Smooth muscle cell (in vitro differentiated cells): ENCODE measurements at regions not wholly inside any gene's neighbourhood (a gene's known extent, or its start where the extent isn't known, plus 50 kb on each side); places are given as distances from the start of the nearest gene placed in this dataset.
"Not testable (repeated sequence)": the region's sequence is repeated elsewhere in the genome, so short reads cannot be mapped to it uniquely, and the experiment has no call there.

Experiments
- DNase-seq: peaks from one replicate; lab custom pipeline; 2025; ENCODE audit not compliant: unreplicated experiment; lab: John Stamatoyannopoulos, UW
- H2AFZ ChIP-seq: fragments of 200-600 bp; sonication (generic); 2 replicates; pipeline ENCODE4 v1.6.0; 2016; ENCODE audit warnings: antibody characterized with exemption, low read depth, mild to moderate bottlenecking
- H3F3A ChIP-seq: fragments of 200-600 bp; sonication (generic); 2 replicates; pipeline ENCODE4 v1.6.0; 2017; ENCODE audit warnings: antibody characterized with exemption, low read depth
- H3K27ac ChIP-seq: fragments of 200-600 bp; sonication (generic); 2 replicates; pipeline ENCODE4 v1.5.1; 2016; ENCODE audit warnings: low read depth, mild to moderate bottlenecking
- H3K27me3 ChIP-seq: fragments of 200-600 bp; sonication (generic); 2 replicates; pipeline ENCODE4 v1.6.1; 2016; ENCODE audit warnings: low read depth, mild to moderate bottlenecking
- H3K36me3 ChIP-seq: fragments of 200-600 bp; sonication (generic); 2 replicates; pipeline ENCODE4 v1.5.1; 2016; ENCODE audit warnings: low read depth
- H3K4me1 ChIP-seq: fragments of 200-600 bp; sonication (generic); 2 replicates; pipeline ENCODE4 v1.5.1; 2016; ENCODE audit warnings: low read depth
- H3K4me2 ChIP-seq: fragments of 200-600 bp; sonication (generic); 2 replicates; pipeline ENCODE4 v1.6.0; 2016; ENCODE audit warnings: mild to moderate bottlenecking
- H3K4me3 ChIP-seq: fragments of 200-600 bp; sonication (generic); 2 replicates; pipeline ENCODE4 v1.5.1; 2016; ENCODE audit warnings: mild to moderate bottlenecking
- H3K79me2 ChIP-seq: fragments of 200-600 bp; sonication (generic); 2 replicates; pipeline ENCODE4 v1.6.0; 2016; ENCODE audit warnings: low read depth, mild to moderate bottlenecking
- H3K9ac ChIP-seq: fragments of 200-600 bp; sonication (generic); 2 replicates; pipeline ENCODE4 v1.6.0; 2016; ENCODE audit warnings: low read depth
- H3K9me3 ChIP-seq: fragments of 200-600 bp; sonication (generic); replicated peaks from 2 replicates; pipeline ENCODE4 v1.5.1; 2016; ENCODE audit warnings: low read depth
- H4K20me1 ChIP-seq: fragments of 200-600 bp; sonication (generic); 2 replicates; pipeline ENCODE4 v1.6.0; 2016; ENCODE audit warnings: low read depth
- WGBS: methylation state at CpG from one replicate; pipeline ENCODE4 v1.1.7; 2016; ENCODE audit warnings: low lambda C conversion rate; 5-methylcytosine and 5-hydroxymethylcytosine counted together
- TF ChIP-seq, protein P1 (sequence below): fragments of 200-600 bp; sonication (generic); IDR thresholded peaks from 2 replicates; pipeline ENCODE4 v1.5.1; 2017; ENCODE audit warnings: borderline replicate concordance, mild to moderate bottlenecking, antibody characterized with exemption; ENCODE audit not compliant: insufficient read depth, poor library complexity, severe bottlenecking

GRCh38 chr7:3162289-3162688, 118.6 kb upstream of the CARD11 start:
- DNase-seq: no peak
- WGBS: 80% methylated on average over 2 of the region's 2 CpGs

GRCh38 chr7:3162798-3163197, 119.1 kb upstream of the CARD11 start:
- H3K4me3 ChIP-seq, H3K9me3 ChIP-seq, H3K4me1 ChIP-seq, H2AFZ ChIP-seq, H3K36me3 ChIP-seq, DNase-seq, H3K4me2 ChIP-seq, H4K20me1 ChIP-seq, H3K9ac ChIP-seq, H3F3A ChIP-seq, H3K79me2 ChIP-seq, H3K27me3 ChIP-seq, H3K27ac ChIP-seq: not testable (repeated sequence)
- WGBS: 70% methylated on average over 4 of the region's 4 CpGs

More at GRCh38 chr7:3162289-3162688, 118.6 kb upstream of the CARD11 start:
- Histone ChIP-seq H3K79me2 (no peaks in the 10 kb centered on the region), H2AFZ (no peak overlapping the region), H3K36me3 (no peaks in the 10 kb centered on the region), H3K4me1 (no peaks in the 10 kb centered on the region), H3F3A (no peaks in the 10 kb centered on the region), H3K27ac (no peak overlapping the region), H3K4me2 (no peak overlapping the region), H3K9ac (no peak overlapping the region), H3K4me3 (no peak overlapping the region), H4K20me1 (no peaks in the 10 kb centered on the region), H3K9me3 (no peaks in the 10 kb centered on the region), H3K27me3 (no peaks in the 10 kb centered on the region)
- TF ChIP-seq, protein P1, sequence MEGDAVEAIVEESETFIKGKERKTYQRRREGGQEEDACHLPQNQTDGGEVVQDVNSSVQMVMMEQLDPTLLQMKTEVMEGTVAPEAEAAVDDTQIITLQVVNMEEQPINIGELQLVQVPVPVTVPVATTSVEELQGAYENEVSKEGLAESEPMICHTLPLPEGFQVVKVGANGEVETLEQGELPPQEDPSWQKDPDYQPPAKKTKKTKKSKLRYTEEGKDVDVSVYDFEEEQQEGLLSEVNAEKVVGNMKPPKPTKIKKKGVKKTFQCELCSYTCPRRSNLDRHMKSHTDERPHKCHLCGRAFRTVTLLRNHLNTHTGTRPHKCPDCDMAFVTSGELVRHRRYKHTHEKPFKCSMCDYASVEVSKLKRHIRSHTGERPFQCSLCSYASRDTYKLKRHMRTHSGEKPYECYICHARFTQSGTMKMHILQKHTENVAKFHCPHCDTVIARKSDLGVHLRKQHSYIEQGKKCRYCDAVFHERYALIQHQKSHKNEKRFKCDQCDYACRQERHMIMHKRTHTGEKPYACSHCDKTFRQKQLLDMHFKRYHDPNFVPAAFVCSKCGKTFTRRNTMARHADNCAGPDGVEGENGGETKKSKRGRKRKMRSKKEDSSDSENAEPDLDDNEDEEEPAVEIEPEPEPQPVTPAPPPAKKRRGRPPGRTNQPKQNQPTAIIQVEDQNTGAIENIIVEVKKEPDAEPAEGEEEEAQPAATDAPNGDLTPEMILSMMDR: no peak

GRCh38 chr7:3164380-3164792, 120.7 kb upstream of the CARD11 start:
- Histone ChIP-seq H3K27ac (no peak overlapping the region), H3K4me3 (no peak overlapping the region), H3K79me2 (no peaks in the 10 kb centered on the region), H3K9me3 (no peaks in the 10 kb centered on the region), H3K27me3 (no peaks in the 10 kb centered on the region), H3K4me2 (no peak overlapping the region), H4K20me1 (no peaks in the 10 kb centered on the region), H3F3A (no peaks in the 10 kb centered on the region), H3K36me3 (no peaks in the 10 kb centered on the region), H3K4me1 (no peaks in the 10 kb centered on the region), H2AFZ (no peak overlapping the region), H3K9ac (no peak overlapping the region)
- DNase-seq: no peak
- TF ChIP-seq, protein P1: no peak
- WGBS: 26% methylated on average over 10 of the region's 10 CpGs

GRCh38 chr7:3165681-3166580, 122.3 kb upstream of the CARD11 start:
- H3K79me2 ChIP-seq: no peaks in the 10 kb centered on the region
- no peak overlapping the region for H3K27ac ChIP-seq
- no peak overlapping the region for H3K4me2 ChIP-seq
- no peak overlapping the region for H2AFZ ChIP-seq
- DNase-seq: no peak
- H4K20me1 ChIP-seq: no peaks in the 10 kb centered on the region
- WGBS: 82% methylated on average over 21 of the region's 21 CpGs
- no peaks in the 10 kb centered on the region for H3K36me3 ChIP-seq
- no peaks in the 10 kb centered on the region for H3K27me3 ChIP-seq
- no peaks in the 10 kb centered on the region for H3K9me3 ChIP-seq
- no peak overlapping the region for H3K4me3 ChIP-seq
- H3K9ac ChIP-seq: no peak overlapping the region
- TF ChIP-seq, protein P1: no peak
- H3F3A ChIP-seq: no peaks in the 10 kb centered on the region
- H3K4me1 ChIP-seq: no peaks in the 10 kb centered on the region
